ENCODE measurements at regions not wholly inside any gene's neighbourhood (a gene's known extent, or its start where the extent isn't known, plus 50 kb on each side); places are given as distances from the start of the nearest gene placed in this dataset.
A peak's percentile ranks its signal among the peaks of the same experiment; 100 is the strongest.

GRCh38 chrX:140337263-140337662, 167.6 kb downstream of the SOX3 start:
- no peak overlapping the region for H3K4me2 ChIP-seq (ENCODE audit: insufficient read depth, low read length)
- H3K27me3 ChIP-seq (ENCODE audit: control insufficient read depth in 2 of 2, insufficient read depth in 2 of 2, low read length in 2 of 2), result no peaks in the 10 kb centered on the region
- peak; percentile 53; the same call in 1 of the 2 replicates for TF ChIP-seq ZNF134 (CRISPR knock-in tag; conservative IDR thresholded peaks at IDR 0.05)
- no peak for TF ChIP-seq NFE2L1 (tag; IDR thresholded peaks at IDR 0.05; ENCODE audit: borderline replicate concordance, low read depth)
- TF ChIP-seq MGA (IDR thresholded peaks at IDR 0.05), result no peak
- TF ChIP-seq DMBX1 (CRISPR knock-in tag; IDR thresholded peaks at IDR 0.05; ENCODE audit: borderline replicate concordance), result no peak
- no peak for TF ChIP-seq ZNF740 (CRISPR knock-in tag; IDR thresholded peaks at IDR 0.05)
- TF ChIP-seq ZNF740 (tag; IDR thresholded peaks at IDR 0.05), result no peak
- DNase-seq (ENCODE audit: extremely low read depth in 1 of 4, low spot score in 3 of 4) (no peak), FAIRE-seq (no peak), ATAC-seq (no peak)
- no peak overlapping the region for H3K4me3 ChIP-seq
- WGBS (ENCODE audit: insufficient coverage, low coverage, missing lambda C conversion rate), result 0% methylated on average over 1 of the region's 1 CpG
- H3K9me1 ChIP-seq (ENCODE audit: control insufficient read depth, insufficient read depth, low read length), result no peaks in the 10 kb centered on the region
- no peaks in the 10 kb centered on the region for H3K36me3 ChIP-seq (ENCODE audit: control insufficient read depth, insufficient read depth, low read length)
- no peak overlapping the region for H3K27ac ChIP-seq (ENCODE audit: extremely low read depth, low read depth, low read length)
- ChIA-PET CTCF (ENCODE audit: low intra/inter-chr PET ratio) (no interaction called here), POLR2A (no interaction called here)
- no TSS peak for BruUV-seq (replicated peaks)
- no peak overlapping the region for H2AFZ ChIP-seq (ENCODE audit: low read depth, low read length)
- H3K9ac ChIP-seq (ENCODE audit: insufficient read depth in 1 of 2, low read depth in 2 of 2, low read length in 2 of 2), result no peak overlapping the region
- no peaks in the 10 kb centered on the region for H3K79me2 ChIP-seq (ENCODE audit: control insufficient read depth, insufficient read depth, low read length)
- no peaks in the 10 kb centered on the region for H3K4me1 ChIP-seq (replicated peaks in 1 of 2; ENCODE audit: control insufficient read depth in 2 of 2, insufficient read depth in 2 of 2, low read length in 2 of 2)
- intact Hi-C loops (cut with micrococcal nuclease), result no loop called here
- H3K9me3 ChIP-seq (replicated peaks; ENCODE audit: control insufficient read depth, insufficient read depth, low read depth, low read length), result no peaks in the 10 kb centered on the region
- H4K20me1 ChIP-seq (replicated peaks; ENCODE audit: control insufficient read depth, insufficient read depth, low read length), result no peaks in the 10 kb centered on the region
- in situ Hi-C loops (cut with MboI), result no loop called here
